Brain microvascular endothelial cell (primary cell): ENCODE measurements at regions not wholly inside any gene's neighbourhood (a gene's known extent, or its start where the extent isn't known, plus 50 kb on each side); places are given as distances from the start of the nearest gene placed in this dataset.

ENCODE experiments used
- DNase-seq: peaks from one replicate; pipeline ENCODE4 v3.0.0-alpha.2; 2020
- H3K27ac ChIP-seq: fragments of 250-450 bp; sonication (Bioruptor Pico); 2 replicates; pipeline ENCODE4 v1.5.1; 2020; ENCODE audit warnings: mild to moderate bottlenecking, moderate library complexity
- H3K27me3 ChIP-seq: fragments of 250-450 bp; sonication (Bioruptor Pico); replicated peaks from 2 replicates; pipeline ENCODE4 v1.5.1; 2020; ENCODE audit warnings: mild to moderate bottlenecking
- H3K36me3 ChIP-seq: fragments of 250-450 bp; sonication (Bioruptor Pico); replicated peaks from 2 replicates; pipeline ENCODE4 v1.5.1; 2020; ENCODE audit warnings: mild to moderate bottlenecking
- H3K4me3 ChIP-seq: 2 replicates; pipeline ENCODE4 v1.5.1; 2011; ENCODE audit warnings: low read depth, mild to moderate bottlenecking, control low read depth, low read length, moderate library complexity
- in situ Hi-C: cut with HindIII; loops from 2 replicates; pipeline ENCODE4 v1.10.0; 2017; ENCODE audit warnings: low sequenced_read_pairs, low pct_ligation_motif_present
- TF ChIP-seq, protein P1 (sequence below): IDR thresholded peaks from 2 replicates; pipeline ENCODE4 v1.5.1; 2011; ENCODE audit warnings: low read depth, mild to moderate bottlenecking, moderate library complexity, low read length, control low read depth, inconsistent platforms; ENCODE audit errors: missing control alignments

DNA sequence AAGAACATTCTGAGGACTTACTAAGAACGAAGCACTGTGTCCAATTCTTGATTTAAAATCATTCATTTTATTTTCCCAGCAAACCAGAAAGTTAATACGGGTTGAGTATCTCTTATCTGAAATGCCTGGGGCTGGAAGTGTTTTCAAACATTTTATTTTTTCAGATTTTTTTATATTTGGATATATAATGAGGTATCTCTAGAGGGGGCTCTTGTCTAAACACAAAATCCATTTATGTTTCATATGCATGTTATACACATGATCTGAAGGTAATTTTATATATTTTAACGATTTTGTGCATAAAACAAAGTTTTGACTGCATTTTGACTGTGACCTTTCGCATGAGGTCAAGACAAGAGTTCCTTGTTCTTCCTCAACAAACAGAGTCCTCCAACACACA is 320.9 kb downstream of the ASMT start:
- TF ChIP-seq, protein P1, sequence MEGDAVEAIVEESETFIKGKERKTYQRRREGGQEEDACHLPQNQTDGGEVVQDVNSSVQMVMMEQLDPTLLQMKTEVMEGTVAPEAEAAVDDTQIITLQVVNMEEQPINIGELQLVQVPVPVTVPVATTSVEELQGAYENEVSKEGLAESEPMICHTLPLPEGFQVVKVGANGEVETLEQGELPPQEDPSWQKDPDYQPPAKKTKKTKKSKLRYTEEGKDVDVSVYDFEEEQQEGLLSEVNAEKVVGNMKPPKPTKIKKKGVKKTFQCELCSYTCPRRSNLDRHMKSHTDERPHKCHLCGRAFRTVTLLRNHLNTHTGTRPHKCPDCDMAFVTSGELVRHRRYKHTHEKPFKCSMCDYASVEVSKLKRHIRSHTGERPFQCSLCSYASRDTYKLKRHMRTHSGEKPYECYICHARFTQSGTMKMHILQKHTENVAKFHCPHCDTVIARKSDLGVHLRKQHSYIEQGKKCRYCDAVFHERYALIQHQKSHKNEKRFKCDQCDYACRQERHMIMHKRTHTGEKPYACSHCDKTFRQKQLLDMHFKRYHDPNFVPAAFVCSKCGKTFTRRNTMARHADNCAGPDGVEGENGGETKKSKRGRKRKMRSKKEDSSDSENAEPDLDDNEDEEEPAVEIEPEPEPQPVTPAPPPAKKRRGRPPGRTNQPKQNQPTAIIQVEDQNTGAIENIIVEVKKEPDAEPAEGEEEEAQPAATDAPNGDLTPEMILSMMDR, result no peak
- H3K27me3 ChIP-seq, result no peaks in the 10 kb centered on the region
- no peaks in the 10 kb centered on the region for H3K36me3 ChIP-seq
- DNase-seq, result no peak
- in situ Hi-C loops, result no loop called here
- H3K27ac ChIP-seq, result no peak overlapping the region
- H3K4me3 ChIP-seq, result no peak overlapping the region

DNA sequence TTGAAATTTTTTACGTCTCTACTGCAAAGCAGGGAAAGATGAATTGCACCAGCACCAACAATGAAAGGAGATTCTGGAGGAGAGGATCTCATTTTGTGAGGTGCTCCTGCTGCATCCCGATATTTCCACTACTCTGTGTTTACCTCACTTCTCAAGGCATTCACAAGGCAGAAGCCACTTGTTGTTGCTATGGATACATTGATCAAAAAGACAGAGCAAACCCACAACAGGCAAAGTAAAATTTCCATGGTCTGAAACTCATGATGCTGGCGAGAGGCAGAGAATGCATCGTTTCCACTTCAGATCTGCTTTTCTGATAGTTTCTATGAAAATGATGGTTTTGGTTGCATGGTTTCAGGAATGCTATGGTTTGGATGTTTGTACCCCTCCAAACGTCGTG is 323.3 kb downstream of the ASMT start:
- no peaks in the 10 kb centered on the region for H3K36me3 ChIP-seq
- H3K27me3 ChIP-seq, result no peaks in the 10 kb centered on the region
- H3K4me3 ChIP-seq, result no peak overlapping the region
- H3K27ac ChIP-seq, result no peak overlapping the region
- TF ChIP-seq, protein P1, result no peak
- in situ Hi-C loops, result no loop called here
- no peak for DNase-seq

DNA sequence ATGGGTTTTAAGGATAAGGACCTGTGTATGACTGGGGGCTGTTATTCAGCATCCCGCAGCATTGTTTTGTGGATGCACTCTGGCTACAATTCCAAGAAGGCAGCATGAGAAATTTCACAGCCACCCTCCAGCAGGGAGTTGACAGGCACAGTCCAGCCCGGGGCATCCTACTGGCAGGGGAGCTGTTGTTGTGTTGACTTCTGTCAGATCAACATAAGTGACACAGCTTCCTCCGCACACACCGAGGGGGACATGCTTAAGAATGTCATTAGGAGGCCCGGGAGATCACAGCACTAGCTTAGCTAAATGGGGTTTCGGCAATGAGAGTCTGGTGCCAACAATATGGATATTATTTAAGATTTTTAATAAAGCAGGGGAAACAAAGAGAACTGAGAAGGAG is 326.5 kb downstream of the ASMT start:
- H3K36me3 ChIP-seq, result no peaks in the 10 kb centered on the region
- TF ChIP-seq, protein P1, result no peak
- H3K4me3 ChIP-seq, result no peak overlapping the region
- DNase-seq, result no peak
- in situ Hi-C loops, result no loop called here
- no peaks in the 10 kb centered on the region for H3K27me3 ChIP-seq
- H3K27ac ChIP-seq, result no peak overlapping the region

DNA sequence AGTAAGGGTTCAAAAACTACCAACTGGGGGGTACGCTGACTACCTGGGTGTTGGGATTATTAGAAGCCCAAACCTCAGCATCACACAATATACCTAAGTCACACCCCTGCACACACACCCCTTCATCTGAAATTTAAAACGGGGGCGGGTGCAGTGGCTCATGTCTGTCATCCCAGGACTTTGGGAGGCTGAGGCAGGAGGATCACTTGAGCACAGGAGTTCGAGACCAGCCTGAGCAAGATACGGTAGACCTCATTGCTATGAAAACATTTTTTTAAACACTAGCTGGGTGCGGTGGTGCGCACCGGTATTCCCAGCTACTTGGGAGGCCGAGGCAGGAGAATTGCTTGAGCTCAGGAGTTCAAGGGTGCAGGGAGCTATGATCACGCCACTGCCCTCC is 331.0 kb downstream of the ASMT start:
- in situ Hi-C loops, result no loop called here
- DNase-seq, result no peak

DNA sequence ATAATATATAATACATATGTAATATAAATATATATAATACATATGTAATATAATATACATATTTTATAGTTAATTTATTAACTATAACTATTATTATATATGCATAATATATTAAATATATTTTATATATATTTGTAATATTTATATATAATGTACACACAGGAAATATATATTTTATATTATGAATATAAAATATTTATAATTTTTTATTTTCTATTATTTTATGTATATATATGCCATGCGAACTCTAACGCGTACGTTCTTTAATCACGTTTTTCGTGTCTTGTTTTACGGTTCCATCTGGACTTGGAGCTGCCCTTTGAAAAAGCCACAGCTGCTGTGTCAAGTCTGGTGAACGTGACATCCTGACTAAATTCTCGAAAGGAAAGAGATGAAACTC is 332.1 kb downstream of the ASMT start:
- no peaks in the 10 kb centered on the region for H3K27me3 ChIP-seq
- no peaks in the 10 kb centered on the region for H3K36me3 ChIP-seq
- no peak overlapping the region for H3K4me3 ChIP-seq
- H3K27ac ChIP-seq, result no peak overlapping the region
- no peak for DNase-seq
- in situ Hi-C loops, result no loop called here
- TF ChIP-seq, protein P1, result no peak

More for the DNA sequence above, 331.0 kb downstream of the ASMT start:
- Histone ChIP-seq H3K36me3 (no peaks in the 10 kb centered on the region), H3K27ac (no peak overlapping the region), H3K27me3 (no peaks in the 10 kb centered on the region), H3K4me3 (no peak overlapping the region)
- TF ChIP-seq, protein P1, result no peak
